Astrocyte of the spinal cord (primary cell): ENCODE measurements at regions not wholly inside any gene's neighbourhood (a gene's known extent, or its start where the extent isn't known, plus 50 kb on each side); places are given as distances from the start of the nearest gene placed in this dataset.

Source experiments
- DNase-seq: peaks from one replicate; pipeline ENCODE4 v3.0.0; 2011; ENCODE audit warnings: low read depth, low spot score
- H3K4me3 ChIP-seq: 2 replicates; pipeline ENCODE4 v1.5.1; 2011; ENCODE audit warnings: low read depth, mild to moderate bottlenecking, low read length, moderate library complexity
- in situ Hi-C: cut with HindIII; loops from 2 replicates; pipeline ENCODE4 v1.10.0; 2017; ENCODE audit warnings: low sequenced_read_pairs
- TF ChIP-seq, protein P1 (sequence below): IDR thresholded peaks from 2 replicates; pipeline ENCODE4 v1.5.1; 2012; ENCODE audit warnings: low read depth, mild to moderate bottlenecking, low read length, inconsistent platforms

DNA sequence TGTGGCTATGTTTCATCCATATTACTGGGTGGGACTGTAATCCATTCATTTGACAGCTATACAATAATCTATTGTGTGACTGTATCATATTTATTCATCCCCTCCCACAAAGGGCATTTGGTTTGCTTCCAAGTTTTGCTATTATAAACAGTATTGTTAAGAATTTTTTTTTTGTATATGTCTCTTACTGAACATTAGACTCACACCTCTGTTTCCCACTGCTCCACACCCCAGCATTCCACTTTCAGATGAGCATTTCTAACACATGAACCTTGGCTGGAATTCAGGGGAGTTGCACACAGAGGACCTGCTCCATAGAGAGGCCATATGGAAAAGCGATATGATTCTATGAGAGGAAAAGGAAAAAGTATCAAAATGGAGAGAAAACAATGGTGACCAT is 81.6 kb upstream of the DKK2 start:
- in situ Hi-C loops = no loop called here
- TF ChIP-seq, protein P1, sequence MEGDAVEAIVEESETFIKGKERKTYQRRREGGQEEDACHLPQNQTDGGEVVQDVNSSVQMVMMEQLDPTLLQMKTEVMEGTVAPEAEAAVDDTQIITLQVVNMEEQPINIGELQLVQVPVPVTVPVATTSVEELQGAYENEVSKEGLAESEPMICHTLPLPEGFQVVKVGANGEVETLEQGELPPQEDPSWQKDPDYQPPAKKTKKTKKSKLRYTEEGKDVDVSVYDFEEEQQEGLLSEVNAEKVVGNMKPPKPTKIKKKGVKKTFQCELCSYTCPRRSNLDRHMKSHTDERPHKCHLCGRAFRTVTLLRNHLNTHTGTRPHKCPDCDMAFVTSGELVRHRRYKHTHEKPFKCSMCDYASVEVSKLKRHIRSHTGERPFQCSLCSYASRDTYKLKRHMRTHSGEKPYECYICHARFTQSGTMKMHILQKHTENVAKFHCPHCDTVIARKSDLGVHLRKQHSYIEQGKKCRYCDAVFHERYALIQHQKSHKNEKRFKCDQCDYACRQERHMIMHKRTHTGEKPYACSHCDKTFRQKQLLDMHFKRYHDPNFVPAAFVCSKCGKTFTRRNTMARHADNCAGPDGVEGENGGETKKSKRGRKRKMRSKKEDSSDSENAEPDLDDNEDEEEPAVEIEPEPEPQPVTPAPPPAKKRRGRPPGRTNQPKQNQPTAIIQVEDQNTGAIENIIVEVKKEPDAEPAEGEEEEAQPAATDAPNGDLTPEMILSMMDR = no peak
- H3K4me3 ChIP-seq = no peak overlapping the region
- DNase-seq = no peak

DNA sequence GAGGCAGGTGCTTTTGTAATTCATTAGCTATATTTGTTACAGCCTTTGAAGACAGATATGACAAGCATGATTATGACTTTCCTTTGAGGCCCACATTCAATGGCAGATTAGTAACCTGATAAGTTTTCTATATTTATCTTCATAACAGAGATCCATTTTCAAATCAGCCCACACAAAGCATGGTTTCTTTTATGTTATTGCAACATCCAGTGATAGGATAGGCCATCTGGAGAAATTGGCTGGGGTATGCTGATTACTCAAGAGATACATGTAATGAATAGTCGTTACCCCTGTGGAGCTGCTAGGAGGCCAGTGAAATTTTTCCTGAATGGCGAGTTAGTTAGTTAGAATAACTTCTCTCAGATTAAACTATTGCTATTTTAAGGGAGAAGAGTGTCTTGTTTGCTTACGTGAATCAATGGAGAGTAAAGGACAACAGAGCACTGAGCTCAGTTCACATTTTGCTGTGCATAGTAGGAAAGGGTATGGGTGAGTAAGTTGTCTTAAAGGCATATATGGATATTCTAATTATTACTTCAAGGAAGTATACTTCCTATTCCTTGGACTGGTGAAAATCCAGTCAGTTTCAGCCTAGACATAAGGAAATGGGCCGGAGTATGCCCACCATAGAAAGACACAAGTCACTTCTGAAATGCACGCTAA is 79.2 kb upstream of the DKK2 start:
- DNase-seq = peak; percentile 43
- in situ Hi-C loops = no loop called here
- TF ChIP-seq, protein P1 = no peak
- no peak overlapping the region for H3K4me3 ChIP-seq

DNA sequence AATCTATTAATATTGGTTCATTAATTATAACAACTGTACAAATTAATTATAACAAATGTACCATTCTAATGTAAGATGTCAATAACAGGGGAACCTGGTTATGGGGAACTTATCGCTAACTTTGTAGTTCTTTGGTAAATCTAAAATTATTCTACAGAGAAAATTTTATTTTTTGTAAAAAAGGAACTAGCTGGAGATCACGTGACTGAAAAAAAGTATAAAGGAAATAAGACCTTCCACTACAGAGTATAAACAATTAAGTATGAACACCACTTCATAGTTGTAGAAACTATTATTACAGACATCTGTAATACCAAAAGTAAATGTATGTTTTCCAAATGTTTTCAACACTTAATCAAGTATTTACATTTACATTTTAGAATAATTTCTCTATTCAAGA is 77.9 kb upstream of the DKK2 start:
- no peak overlapping the region for H3K4me3 ChIP-seq
- TF ChIP-seq, protein P1 = no peak
- no peak for DNase-seq
- in situ Hi-C loops = no loop called here

DNA sequence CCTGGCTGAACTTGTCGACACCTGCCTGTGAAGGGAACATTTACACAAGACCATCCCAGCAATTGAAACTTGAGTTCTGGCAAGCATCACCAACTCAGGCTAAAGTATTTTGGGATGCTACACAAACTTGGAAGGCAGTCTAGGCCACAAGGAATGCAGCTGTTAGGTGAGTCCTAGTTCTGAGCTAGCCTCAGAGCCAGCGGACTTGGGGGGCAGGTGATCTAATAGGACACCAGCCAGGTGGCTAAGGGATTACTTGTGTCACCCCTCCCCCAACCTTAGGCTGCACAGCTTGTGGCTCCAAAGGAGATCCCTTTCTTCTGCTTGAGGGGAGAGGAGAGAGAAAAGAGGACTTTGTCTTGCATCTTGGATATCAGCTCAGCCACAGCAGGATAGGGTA is 62.3 kb upstream of the DKK2 start:
- TF ChIP-seq, protein P1 = no peak
- no peak for DNase-seq
- no peak overlapping the region for H3K4me3 ChIP-seq
- in situ Hi-C loops = no loop called here

DNA sequence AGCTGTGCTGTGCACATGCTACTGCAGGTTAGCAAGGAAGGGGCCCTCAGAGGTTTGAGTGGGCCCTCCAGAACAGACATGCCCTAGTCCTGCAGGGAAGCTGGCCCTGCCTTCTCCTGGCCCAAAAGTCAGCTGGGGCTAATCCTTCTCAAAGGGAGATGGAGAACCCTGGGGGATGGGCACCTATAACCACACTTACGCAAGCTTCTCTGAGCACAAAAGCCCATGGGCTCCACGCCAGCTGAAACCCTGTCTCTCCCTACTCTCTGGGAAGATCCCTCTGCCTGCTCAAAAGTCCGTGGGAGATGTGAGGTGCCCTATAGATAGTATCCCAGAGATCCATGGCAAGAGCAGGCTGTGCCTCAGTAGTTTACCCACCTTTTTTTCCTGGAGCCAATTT is 58.9 kb upstream of the DKK2 start:
- no peak for DNase-seq
- no peak overlapping the region for H3K4me3 ChIP-seq
- TF ChIP-seq, protein P1 = no peak
- in situ Hi-C loops = no loop called here

DNA sequence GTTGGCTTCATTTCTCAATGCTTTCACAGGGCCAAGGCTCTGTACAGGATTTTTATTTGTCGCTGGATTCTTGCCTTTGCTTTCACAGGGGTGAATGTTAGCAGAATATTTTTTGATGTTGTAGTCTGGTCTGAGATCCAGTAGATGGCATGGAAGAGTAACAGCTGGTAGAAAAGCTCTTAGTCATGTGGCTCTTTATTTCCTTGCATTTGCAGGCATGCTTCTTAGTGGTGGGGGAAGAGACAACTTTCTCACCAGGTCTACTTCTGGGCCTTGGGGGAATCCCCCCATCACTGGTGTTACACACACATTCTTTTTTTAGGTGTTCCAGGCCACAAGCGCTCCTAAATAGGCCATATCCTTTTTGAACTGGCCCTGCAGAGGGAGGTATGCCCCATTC is 58.2 kb upstream of the DKK2 start:
- DNase-seq = peak; percentile 47
- in situ Hi-C loops = no loop called here
- TF ChIP-seq, protein P1 = peak; percentile 67
- H3K4me3 ChIP-seq = no peak overlapping the region
